T-helper 2 cell treated with Interferon-gamma antibody and Interleukin-4, amounts not matched to agents 5 μg/mL and 100 μg/mL, for 36 hours (primary cell): ENCODE measurements at regions not wholly inside any gene's neighbourhood (a gene's known extent, or its start where the extent isn't known, plus 50 kb on each side); places are given as distances from the start of the nearest gene placed in this dataset.
"Not testable (repeated sequence)": the region's sequence is repeated elsewhere in the genome, so short reads cannot be mapped to it uniquely, and the experiment has no call there.

ENCODE experiments used
- DNase-seq: peaks from one replicate; pipeline ENCODE4 v3.0.0; 2021; ENCODE audit warnings: low spot score
- H3K27ac Mint-ChIP-seq: one replicate; pipeline ENCODE4 v1.8.0; 2021; ENCODE audit warnings: mild to moderate bottlenecking, mixed read lengths
- H3K27me3 Mint-ChIP-seq: one replicate; pipeline ENCODE4 v1.8.0; 2021; ENCODE audit warnings: low read depth, mixed read lengths
- H3K36me3 Mint-ChIP-seq: one replicate; pipeline ENCODE4 v1.8.0; 2021; ENCODE audit warnings: low read depth, mixed read lengths
- H3K4me1 Mint-ChIP-seq: one replicate; pipeline ENCODE4 v1.8.0; 2021; ENCODE audit warnings: low read depth, mixed read lengths
- H3K4me3 Mint-ChIP-seq: one replicate; pipeline ENCODE4 v1.8.0; 2022; ENCODE audit warnings: mild to moderate bottlenecking, moderate library complexity, mixed read lengths
- H3K9me3 Mint-ChIP-seq: one replicate; pipeline ENCODE4 v1.8.0; 2021; ENCODE audit warnings: mixed read lengths

DNA sequence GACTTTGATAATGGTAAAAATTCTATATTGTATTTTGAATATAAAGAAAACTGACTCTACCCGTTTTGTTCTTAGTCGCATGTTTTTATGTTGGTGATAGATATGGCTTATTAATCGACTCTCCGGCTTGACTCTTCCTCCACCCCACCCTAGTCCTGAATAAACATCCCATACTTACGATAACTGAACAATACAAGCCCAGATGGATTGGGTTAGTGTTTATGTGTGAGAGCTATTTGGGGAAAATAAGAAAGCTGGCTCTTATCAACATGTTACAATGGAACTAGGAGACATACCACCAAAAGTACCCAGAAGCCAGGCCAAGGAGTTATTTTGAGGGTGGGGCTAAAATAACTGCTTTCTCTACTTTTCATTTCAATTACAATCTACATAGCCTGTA lies 796.3 kb downstream of the DIAPH3 start:
- Mint-ChIP-seq H3K9me3 (no peaks in the 10 kb centered on the region), H3K27ac (no peak overlapping the region), H3K36me3 (no peaks in the 10 kb centered on the region), H3K4me3 (no peak overlapping the region), H3K27me3 (no peaks in the 10 kb centered on the region), H3K4me1 (no peaks in the 10 kb centered on the region)
- DNase-seq = no peak

DNA sequence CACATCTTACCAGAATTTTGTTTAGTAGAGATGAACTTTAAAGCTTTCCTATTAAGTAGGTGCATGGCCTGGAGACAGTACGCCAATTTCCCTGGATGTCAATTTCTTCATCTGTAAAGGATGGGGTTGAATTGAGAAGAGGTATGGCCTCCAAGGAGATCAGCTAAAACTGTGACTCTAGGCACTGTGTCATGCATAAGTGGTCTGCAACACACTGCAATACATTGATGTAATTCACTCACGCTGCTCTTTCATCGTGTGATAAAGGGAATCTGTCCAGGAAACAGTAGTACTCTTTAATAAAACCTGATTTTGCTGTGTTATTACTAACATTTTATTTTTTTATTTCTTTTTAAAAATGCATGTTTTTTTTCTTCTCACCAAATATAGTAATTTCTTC lies 795.8 kb downstream of the DIAPH3 start:
- H3K4me3 Mint-ChIP-seq = no peak overlapping the region
- no peaks in the 10 kb centered on the region for H3K4me1 Mint-ChIP-seq
- no peak for DNase-seq
- H3K36me3 Mint-ChIP-seq = no peaks in the 10 kb centered on the region
- H3K9me3 Mint-ChIP-seq = no peaks in the 10 kb centered on the region
- H3K27ac Mint-ChIP-seq = no peak overlapping the region
- H3K27me3 Mint-ChIP-seq = no peaks in the 10 kb centered on the region

DNA sequence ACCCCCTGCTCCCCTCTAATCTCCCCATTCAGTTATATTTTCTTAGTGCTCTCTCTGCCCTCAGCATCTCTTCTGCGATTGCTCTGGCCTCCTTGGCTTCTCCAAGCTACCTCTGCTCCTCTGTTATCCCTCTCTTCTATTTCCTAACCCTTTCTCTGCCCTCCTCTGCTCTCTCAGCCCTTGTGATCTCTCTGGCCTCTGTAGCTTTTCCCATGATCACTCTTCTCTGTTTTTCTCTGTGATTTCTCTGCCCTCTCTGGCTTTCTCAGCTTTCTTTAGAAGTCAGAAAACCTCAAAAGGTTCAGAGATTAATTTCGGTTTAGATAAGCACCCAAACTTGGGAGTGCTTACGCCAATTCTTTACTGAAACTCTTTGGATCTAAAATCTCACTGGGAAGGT lies 795.0 kb downstream of the DIAPH3 start:
- H3K27ac Mint-ChIP-seq = no peak overlapping the region
- H3K4me1 Mint-ChIP-seq = no peaks in the 10 kb centered on the region
- DNase-seq = no peak
- no peak overlapping the region for H3K4me3 Mint-ChIP-seq
- H3K27me3 Mint-ChIP-seq = no peaks in the 10 kb centered on the region
- no peaks in the 10 kb centered on the region for H3K9me3 Mint-ChIP-seq
- H3K36me3 Mint-ChIP-seq = no peaks in the 10 kb centered on the region

DNA sequence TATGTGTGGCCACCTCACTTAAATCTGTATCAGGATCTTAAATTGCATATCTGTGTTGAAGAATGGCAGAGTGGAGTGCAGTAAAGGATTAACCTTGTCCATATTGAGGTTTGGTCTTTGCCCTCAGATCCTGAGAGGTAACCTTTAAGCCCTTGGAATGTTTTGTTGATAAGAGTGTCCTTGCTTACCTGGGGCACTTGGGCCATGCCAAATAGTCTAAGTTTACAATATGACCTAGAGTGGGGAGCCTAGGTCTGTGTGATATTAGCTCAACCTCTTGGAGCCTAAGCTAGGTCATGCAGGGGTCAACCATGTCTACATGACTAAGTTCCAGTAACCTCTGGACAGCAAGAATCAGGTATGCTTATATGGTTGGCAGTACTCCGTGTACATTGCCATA lies 792.5 kb downstream of the DIAPH3 start:
- Mint-ChIP-seq H3K36me3 (no peaks in the 10 kb centered on the region), H3K27ac (no peak overlapping the region), H3K4me1 (no peaks in the 10 kb centered on the region), H3K9me3 (no peaks in the 10 kb centered on the region), H3K4me3 (no peak overlapping the region), H3K27me3 (no peaks in the 10 kb centered on the region)
- no peak for DNase-seq

DNA sequence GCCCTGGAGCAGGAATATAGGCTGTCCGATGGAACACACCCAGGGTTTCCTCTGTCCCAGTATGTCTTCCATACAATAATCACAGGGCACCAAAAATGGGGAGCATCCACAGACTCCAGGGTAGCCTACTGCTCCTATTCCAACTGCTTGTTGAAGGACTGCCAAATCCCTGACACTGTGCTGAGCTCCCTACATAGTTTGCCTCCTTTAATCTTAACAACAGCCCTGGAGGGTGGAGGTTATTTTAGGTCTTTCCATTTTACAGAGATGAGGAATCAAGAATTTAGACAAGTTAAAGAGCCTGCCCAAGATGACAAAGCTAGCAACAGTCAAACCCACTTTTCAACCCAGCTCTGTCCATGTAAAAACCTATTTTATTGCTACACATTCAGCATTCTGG lies 790.4 kb downstream of the DIAPH3 start:
- no peaks in the 10 kb centered on the region for H3K36me3 Mint-ChIP-seq
- no peak for DNase-seq
- no peaks in the 10 kb centered on the region for H3K27me3 Mint-ChIP-seq
- no peak overlapping the region for H3K27ac Mint-ChIP-seq
- no peaks in the 10 kb centered on the region for H3K9me3 Mint-ChIP-seq
- no peak overlapping the region for H3K4me3 Mint-ChIP-seq
- H3K4me1 Mint-ChIP-seq = no peaks in the 10 kb centered on the region

DNA sequence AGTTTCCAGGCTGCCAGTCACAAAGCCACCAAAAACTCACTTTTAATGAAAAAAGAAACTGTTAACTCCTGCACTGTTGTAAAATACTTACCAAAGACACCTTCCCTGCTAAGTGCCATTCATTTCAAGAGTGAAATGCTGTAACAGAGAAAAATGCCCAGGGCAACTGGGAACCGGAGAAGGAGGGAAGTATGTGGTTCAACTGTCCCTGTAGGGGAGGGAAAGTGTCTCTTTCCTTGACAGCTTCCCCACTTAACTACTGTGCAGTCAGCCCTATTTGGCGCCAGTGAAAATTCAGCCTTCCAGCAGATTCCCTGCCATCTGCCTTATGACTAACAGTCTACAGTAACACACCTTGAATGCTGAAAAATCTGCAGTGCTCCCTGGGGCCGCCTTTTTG lies 789.0 kb downstream of the DIAPH3 start:
- Mint-ChIP-seq H3K4me1 (no peaks in the 10 kb centered on the region), H3K36me3 (no peaks in the 10 kb centered on the region), H3K27me3 (no peaks in the 10 kb centered on the region), H3K27ac (no peak overlapping the region), H3K9me3 (no peaks in the 10 kb centered on the region), H3K4me3 (no peak overlapping the region)
- no peak for DNase-seq

DNA sequence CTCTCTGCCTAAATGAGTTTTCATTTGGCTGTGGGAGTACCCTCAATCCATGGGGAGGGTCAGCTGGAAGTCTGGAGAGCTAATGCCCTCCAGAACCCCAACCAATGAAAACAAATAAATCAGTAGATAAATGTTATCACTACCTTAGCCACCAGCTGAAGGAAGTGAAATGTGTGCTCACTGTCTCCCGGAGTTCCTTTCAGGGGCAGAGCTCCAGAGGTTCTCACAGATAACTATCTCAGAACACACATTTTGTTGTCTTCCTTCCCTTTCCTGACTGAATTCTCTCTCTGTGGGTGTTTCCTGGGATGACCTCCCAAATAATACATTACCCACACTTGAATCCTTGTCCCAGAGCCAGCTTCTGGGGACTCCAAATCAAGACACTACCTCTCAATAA lies 779.6 kb downstream of the DIAPH3 start:
- Mint-ChIP-seq H3K27ac (no peak overlapping the region), H3K4me3 (no peak overlapping the region), H3K36me3 (no peaks in the 10 kb centered on the region), H3K9me3 (no peaks in the 10 kb centered on the region), H3K4me1 (no peaks in the 10 kb centered on the region), H3K27me3 (peaks cover 12% of the 10 kb centered on the region)
- DNase-seq = no peak

DNA sequence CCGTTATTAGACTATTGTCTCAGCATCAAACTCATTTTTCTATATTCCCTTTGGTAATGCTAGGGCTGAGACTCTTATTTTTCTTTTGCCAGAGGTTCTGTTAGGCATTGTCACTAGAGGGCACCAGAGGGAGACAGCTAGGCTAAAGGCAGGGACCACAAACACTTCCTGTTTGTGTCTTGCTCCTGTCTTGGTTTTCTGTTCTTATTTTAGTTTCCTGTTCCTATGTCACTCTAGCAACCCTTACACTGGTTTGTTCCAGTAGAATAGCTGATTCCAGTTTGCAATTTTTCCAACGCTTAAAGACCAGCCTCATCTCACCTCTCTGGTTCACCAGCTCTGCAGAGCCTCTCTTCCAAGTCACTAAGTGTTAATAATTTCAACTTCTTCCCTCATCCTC lies 772.0 kb downstream of the DIAPH3 start:
- Mint-ChIP-seq H3K4me3 (no peak overlapping the region), H3K36me3 (no peaks in the 10 kb centered on the region), H3K9me3 (no peaks in the 10 kb centered on the region), H3K27ac (no peak overlapping the region), H3K4me1 (no peaks in the 10 kb centered on the region), H3K27me3 (peaks cover 17% of the 10 kb centered on the region)
- DNase-seq = peak; percentile 38

DNA sequence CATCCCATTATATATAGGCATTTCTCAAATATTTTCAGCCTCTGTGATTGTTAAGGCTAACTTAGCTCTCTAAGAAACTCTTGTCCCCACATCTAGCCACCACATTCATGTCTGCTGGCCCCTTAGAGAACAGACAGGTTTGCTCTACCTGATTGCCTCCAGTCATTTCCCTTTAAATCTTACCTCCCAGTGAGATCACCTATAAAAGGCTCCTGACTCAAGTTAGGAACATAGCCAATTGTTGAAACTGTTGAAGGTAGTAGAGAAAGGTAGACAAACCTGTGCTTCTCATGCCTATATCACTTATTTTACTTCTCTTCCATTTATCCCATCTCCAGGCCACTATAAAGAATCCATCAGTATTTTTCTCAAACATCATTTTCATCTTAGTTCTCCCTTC lies 771.4 kb downstream of the DIAPH3 start:
- Mint-ChIP-seq H3K9me3 (no peaks in the 10 kb centered on the region), H3K4me3 (no peak overlapping the region), H3K36me3 (no peaks in the 10 kb centered on the region), H3K27me3 (peaks cover 16% of the 10 kb centered on the region), H3K27ac (no peak overlapping the region), H3K4me1 (no peaks in the 10 kb centered on the region)
- no peak for DNase-seq

DNA sequence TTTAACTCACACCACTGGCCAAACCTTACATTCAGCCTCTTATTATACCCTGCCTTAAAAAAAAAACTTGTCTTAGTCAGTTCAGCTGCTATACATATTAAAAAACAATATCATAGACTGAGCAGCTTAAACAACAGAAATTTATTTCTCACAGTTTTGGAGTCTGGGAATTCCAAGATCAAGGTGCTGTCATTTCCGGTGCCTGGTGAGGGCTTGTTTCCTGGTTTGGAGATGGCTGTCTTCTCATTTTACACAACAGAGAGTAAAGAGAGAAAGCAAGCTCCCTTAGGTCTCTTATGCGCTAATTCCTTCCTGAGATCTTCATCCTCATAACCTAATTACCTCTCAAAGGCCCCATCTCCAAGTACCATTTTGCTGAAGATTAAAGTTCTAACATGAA lies 769.2 kb downstream of the DIAPH3 start:
- Mint-ChIP-seq H3K36me3 (no peaks in the 10 kb centered on the region), H3K27ac (no peak overlapping the region), H3K4me1 (no peaks in the 10 kb centered on the region), H3K9me3 (no peaks in the 10 kb centered on the region), H3K4me3 (no peak overlapping the region), H3K27me3 (peaks cover 4% of the 10 kb centered on the region)
- no peak for DNase-seq

DNA sequence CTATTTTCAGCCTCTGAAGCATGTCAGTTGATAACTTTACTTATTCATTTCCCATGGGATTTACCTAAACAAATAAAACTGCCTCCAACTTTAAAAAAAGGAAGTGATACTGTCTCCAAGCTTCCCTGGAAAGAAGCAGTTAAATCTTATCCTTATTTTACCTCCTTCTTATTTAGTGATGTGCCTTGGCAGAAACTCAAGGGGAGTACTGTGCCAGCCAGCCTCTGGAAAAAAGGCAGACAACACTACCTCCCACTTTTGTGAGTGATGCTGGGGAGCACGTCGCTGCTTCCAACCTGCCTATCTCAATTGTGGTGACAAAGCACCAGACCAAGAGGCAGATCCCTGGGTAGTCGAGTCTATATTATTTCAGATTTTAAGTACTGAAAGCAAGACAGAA lies 765.6 kb downstream of the DIAPH3 start:
- H3K4me1 Mint-ChIP-seq = no peaks in the 10 kb centered on the region

DNA sequence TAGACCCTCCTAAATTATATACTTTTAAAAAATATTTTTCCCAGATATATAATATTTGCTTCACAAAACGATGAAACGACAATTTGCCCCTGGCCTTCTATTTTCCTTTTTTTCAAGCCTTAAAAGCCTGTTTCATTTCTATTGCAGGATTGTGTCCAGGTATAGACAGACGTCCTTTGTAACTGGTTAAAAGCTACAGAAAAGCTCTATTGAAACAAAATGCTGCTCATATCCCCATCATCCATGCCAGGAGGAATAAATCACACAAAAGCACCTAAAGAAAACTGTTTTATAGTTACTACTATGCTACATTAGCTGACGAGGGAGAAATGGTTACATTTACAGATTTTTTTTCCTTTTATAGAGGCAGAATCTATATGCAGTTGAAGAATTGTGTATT lies 765.1 kb downstream of the DIAPH3 start:
- Mint-ChIP-seq H3K4me3 (no peak overlapping the region), H3K27me3 (peaks cover 3% of the 10 kb centered on the region), H3K36me3 (no peaks in the 10 kb centered on the region), H3K9me3 (peaks cover 11% of the 10 kb centered on the region), H3K27ac (no peak overlapping the region), H3K4me1 (no peaks in the 10 kb centered on the region)
- DNase-seq = no peak

More for the DNA sequence above, 765.6 kb downstream of the DIAPH3 start:
- H3K9me3 Mint-ChIP-seq = peaks cover 8% of the 10 kb centered on the region
- no peak overlapping the region for H3K27ac Mint-ChIP-seq
- peaks cover 3% of the 10 kb centered on the region for H3K27me3 Mint-ChIP-seq
- H3K36me3 Mint-ChIP-seq = no peaks in the 10 kb centered on the region
- DNase-seq = no peak
- no peak overlapping the region for H3K4me3 Mint-ChIP-seq

DNA sequence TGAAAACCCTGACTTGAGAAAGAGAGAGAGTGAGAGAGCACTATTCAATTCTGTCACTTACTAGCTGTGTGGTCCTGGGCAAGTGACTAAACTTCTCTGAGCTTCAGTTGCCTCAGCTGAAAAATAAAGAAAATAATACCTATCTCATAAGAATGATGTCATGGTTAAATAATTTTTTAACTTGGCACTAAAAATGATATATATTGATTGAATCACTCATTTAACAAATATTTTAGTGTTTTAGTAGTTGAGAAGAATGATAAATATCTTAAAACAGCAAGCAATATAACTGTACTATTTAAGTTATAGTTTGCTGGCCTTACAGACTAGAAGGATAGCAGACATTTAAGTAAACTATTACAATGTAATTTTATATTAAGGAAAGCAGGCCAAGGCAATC lies 764.2 kb downstream of the DIAPH3 start:
- peaks cover 15% of the 10 kb centered on the region for H3K9me3 Mint-ChIP-seq
- no peak overlapping the region for H3K27ac Mint-ChIP-seq
- no peaks in the 10 kb centered on the region for H3K4me1 Mint-ChIP-seq
- peaks cover 3% of the 10 kb centered on the region for H3K27me3 Mint-ChIP-seq
- no peak overlapping the region for H3K4me3 Mint-ChIP-seq
- no peaks in the 10 kb centered on the region for H3K36me3 Mint-ChIP-seq
- DNase-seq = no peak

DNA sequence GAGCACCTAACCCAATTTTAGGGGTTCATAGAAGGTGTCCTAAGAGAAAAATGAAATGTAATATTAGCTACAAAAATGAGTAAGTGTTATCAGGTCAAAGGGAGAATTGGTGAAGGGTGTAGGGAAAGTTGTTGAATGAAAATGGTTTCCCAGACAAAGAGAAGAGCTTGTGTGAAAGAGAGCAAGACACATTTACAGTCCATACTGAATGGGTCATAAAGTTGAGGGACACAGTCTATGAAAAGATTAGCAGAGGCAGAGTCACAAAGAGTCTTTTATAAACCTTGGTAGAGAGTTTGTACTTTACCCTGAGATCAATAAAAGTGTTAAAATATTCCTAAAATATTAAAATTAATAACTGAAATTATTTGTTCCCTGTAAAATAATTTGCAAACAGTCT lies 759.4 kb downstream of the DIAPH3 start:
- Mint-ChIP-seq H3K27me3 (no peaks in the 10 kb centered on the region), H3K36me3 (no peaks in the 10 kb centered on the region), H3K9me3 (peaks cover 43% of the 10 kb centered on the region), H3K4me1 (no peaks in the 10 kb centered on the region), H3K27ac (no peak overlapping the region), H3K4me3 (no peak overlapping the region)
- DNase-seq = no peak

DNA sequence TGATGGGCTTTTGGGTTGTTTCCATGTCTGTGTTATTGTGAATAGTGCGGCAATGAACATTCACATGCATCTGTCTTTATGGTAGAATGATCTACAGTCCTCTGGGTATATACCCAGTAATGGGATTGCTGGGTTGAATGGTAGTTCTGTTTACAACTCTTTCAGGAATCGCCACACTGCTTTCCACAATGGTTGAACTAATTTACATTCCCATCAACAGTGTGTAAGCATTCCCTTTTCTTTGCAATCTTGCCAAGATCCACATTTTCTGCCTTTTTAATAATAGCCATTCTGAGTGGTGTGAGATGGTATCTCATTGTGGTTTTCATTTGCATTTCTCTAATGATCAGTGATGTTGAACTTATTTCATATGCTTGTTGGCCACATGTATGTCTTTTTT lies 756.5 kb downstream of the DIAPH3 start:
- not testable (repeated sequence) for DNase-seq, H3K36me3 Mint-ChIP-seq, H3K4me3 Mint-ChIP-seq, H3K27me3 Mint-ChIP-seq, H3K4me1 Mint-ChIP-seq, H3K27ac Mint-ChIP-seq
- H3K9me3 Mint-ChIP-seq = peaks cover 43% of the 10 kb centered on the region

DNA sequence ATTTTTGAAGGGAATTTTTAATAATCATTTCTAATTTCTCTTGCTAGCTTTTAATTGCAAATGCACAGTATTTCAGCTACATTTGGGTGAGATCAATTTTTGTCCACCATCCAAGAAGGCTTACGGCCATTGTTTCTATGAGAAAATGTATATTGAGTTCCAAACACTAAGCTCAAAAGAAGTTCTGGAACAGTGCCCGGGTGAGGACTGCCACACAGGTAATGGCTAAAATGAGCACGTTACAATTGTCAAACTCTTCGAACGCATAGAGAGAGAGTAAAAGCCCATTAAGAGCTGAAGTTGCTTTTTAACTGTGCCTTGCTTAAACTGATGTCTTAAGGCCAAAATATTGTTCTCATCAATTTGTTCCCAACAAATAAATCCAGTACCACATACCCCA lies 755.0 kb downstream of the DIAPH3 start:
- Mint-ChIP-seq H3K27ac (no peak overlapping the region), H3K9me3 (peaks cover 32% of the 10 kb centered on the region), H3K4me3 (no peak overlapping the region), H3K36me3 (no peaks in the 10 kb centered on the region), H3K4me1 (no peaks in the 10 kb centered on the region), H3K27me3 (no peaks in the 10 kb centered on the region)
- no peak for DNase-seq
